Kidney (tissue), 13 donors: ENCODE measurements at regions not wholly inside any gene's neighbourhood (a gene's known extent, or its start where the extent isn't known, plus 50 kb on each side); places are given as distances from the start of the nearest gene placed in this dataset.

ENCODE experiments used
- DNase-seq, 5 donors: peaks; one replicate each; pipeline ENCODE4 v3.0.0-alpha.2; 2013 to 2020
- FAIRE-seq: peaks from 2 replicates; lab custom pipeline; 2012; peaks lifted over from hg19 to GRCh38; lab: Jason Lieb, UNC
- H3K27ac ChIP-seq, 2 donors: one replicate each; pipeline ENCODE4 v1.7.0; 2013; ENCODE audit warnings: low read depth in 2 of 2, low read length in 2 of 2, inconsistent platforms in 1 of 2
- H3K27me3 ChIP-seq: one replicate; pipeline ENCODE4 v1.7.1; 2013; ENCODE audit warnings: low read length, inconsistent platforms; ENCODE audit not compliant: control insufficient read depth, insufficient read depth
- H3K36me3 ChIP-seq, 3 donors: one replicate each; pipeline versions ENCODE4 v1.7.0 to v1.7.1; 2013; ENCODE audit warnings: low read length in 3 of 3, control low read depth in 1 of 3, inconsistent platforms in 1 of 3; ENCODE audit not compliant: insufficient read depth in 3 of 3, control insufficient read depth in 2 of 3
- H3K4me1 ChIP-seq, 3 donors: one replicate each; pipeline versions ENCODE4 v1.7.0 to v1.7.1; 2013; ENCODE audit warnings: low read length in 3 of 3, inconsistent platforms in 1 of 3, low read depth in 1 of 3; ENCODE audit not compliant: control insufficient read depth in 2 of 3, insufficient read depth in 2 of 3
- H3K4me3 ChIP-seq, 3 donors: one replicate each; pipeline versions ENCODE4 v1.7.0 to v1.8.1; 2013; ENCODE audit warnings: low read length in 3 of 3, control low read depth in 1 of 3, inconsistent platforms in 1 of 3
- H3K9ac ChIP-seq, 3 donors: one replicate each; pipeline versions ENCODE4 v1.7.0 to v1.7.1; 2013; ENCODE audit warnings: low read length in 3 of 3, control low read depth in 1 of 3, inconsistent platforms in 1 of 3
- H3K9me3 ChIP-seq, 3 donors: one replicate each; pipeline versions ENCODE4 v1.7.0 to v1.7.1; 2013; ENCODE audit warnings: low read length in 3 of 3, control low read depth in 1 of 3, inconsistent platforms in 1 of 3; ENCODE audit not compliant: control insufficient read depth in 2 of 3, insufficient read depth in 1 of 3
- intact Hi-C: fragments of 100-400 bp; cut with DNase I; formaldehyde crosslinking; loops from one replicate; pipeline ENCODE4 v1.11.1; 2022
- TF ChIP-seq, protein P1 (sequence below): IDR thresholded peaks from 3 replicates; pipeline ENCODE4 v1.5.1; 2012; ENCODE audit warnings: mild to moderate bottlenecking, moderate library complexity, borderline replicate concordance; ENCODE audit not compliant: insufficient read depth; ENCODE audit errors: extremely low read depth
- donor health status: control.
- donor health status: control.
- donor health status: control.
- donor health status: control.
- donor health status: control.
- donor health status: DM: yes; HTN: yes; CAD: no.
- donor health status: Normal renal cell carcinoma (clear cell type).

DNA sequence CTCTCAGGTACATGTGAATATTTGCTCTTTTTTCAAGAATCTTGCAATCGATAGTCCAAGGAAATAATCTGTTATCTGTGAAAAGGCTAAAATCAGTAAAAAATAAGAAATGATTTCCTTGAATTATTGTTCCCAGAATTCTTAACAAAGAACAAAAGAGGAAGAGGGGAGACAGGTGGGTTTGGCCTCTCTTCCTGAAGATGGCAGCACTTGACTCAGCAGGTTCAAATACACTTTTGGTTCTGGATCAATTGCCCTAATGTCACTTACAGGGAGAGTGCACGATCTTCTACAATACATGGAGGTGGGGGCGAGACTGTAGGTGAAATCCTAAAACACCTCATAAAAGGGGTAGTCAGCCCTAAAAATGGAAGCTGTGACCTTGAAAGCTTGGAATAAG lies 358.7 kb downstream of the IRS2 start:
- H3K4me1 ChIP-seq: no peaks in the 10 kb centered on the region
- no peak overlapping the region for H3K9ac ChIP-seq
- TF ChIP-seq, protein P1, sequence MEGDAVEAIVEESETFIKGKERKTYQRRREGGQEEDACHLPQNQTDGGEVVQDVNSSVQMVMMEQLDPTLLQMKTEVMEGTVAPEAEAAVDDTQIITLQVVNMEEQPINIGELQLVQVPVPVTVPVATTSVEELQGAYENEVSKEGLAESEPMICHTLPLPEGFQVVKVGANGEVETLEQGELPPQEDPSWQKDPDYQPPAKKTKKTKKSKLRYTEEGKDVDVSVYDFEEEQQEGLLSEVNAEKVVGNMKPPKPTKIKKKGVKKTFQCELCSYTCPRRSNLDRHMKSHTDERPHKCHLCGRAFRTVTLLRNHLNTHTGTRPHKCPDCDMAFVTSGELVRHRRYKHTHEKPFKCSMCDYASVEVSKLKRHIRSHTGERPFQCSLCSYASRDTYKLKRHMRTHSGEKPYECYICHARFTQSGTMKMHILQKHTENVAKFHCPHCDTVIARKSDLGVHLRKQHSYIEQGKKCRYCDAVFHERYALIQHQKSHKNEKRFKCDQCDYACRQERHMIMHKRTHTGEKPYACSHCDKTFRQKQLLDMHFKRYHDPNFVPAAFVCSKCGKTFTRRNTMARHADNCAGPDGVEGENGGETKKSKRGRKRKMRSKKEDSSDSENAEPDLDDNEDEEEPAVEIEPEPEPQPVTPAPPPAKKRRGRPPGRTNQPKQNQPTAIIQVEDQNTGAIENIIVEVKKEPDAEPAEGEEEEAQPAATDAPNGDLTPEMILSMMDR: no peak
- no peak overlapping the region for H3K27ac ChIP-seq
- intact Hi-C loops: no loop called here
- no peaks in the 10 kb centered on the region for H3K27me3 ChIP-seq
- no peaks in the 10 kb centered on the region for H3K9me3 ChIP-seq
- no peak for DNase-seq
- H3K4me3 ChIP-seq: no peak overlapping the region
- no peaks in the 10 kb centered on the region for H3K36me3 ChIP-seq
- no peak for FAIRE-seq

DNA sequence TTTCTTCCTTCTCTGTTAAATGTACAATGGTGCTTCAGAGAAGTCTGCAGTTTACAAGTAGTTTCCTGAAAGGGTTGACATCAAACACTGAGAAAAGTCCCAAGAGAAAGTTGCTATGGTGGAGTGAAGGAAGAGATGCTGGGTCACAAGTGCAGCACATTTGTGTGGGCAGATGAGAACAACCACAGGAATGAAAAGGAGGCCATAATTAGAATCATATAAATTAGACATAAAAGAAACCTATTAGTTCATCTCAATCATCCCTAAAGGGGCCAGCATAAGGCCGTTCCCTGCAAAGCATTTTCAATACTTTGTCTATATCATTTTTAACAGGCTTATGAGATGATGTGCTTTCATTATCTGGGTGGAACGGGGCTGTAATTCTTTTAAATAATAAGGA lies 359.2 kb downstream of the IRS2 start:
- Histone ChIP-seq H3K9ac (no peak overlapping the region), H3K9me3 (no peaks in the 10 kb centered on the region), H3K4me1 (no peaks in the 10 kb centered on the region), H3K27me3 (no peaks in the 10 kb centered on the region), H3K36me3 (no peaks in the 10 kb centered on the region), H3K4me3 (no peak overlapping the region), H3K27ac (no peak overlapping the region)
- no peak for DNase-seq
- FAIRE-seq: no peak
- intact Hi-C loops: no loop called here
- TF ChIP-seq, protein P1: no peak

DNA sequence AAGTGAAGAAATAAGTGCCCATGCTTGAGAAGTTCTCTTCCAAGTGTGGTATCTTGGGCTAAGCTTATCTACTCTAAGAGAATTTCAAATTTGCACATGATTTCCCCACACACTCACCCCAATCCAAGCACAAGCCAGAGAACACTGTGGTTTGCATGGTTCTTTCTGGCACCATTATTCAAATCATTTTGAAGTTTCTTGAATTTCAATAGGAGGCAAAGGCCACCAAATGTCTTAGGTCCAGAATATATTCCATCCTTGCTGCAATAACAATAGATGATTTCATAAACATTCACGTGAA lies 359.7 kb downstream of the IRS2 start:
- H3K9ac ChIP-seq: no peak overlapping the region
- H3K27ac ChIP-seq: no peak overlapping the region
- intact Hi-C loops: no loop called here
- TF ChIP-seq, protein P1: no peak
- FAIRE-seq: no peak
- no peaks in the 10 kb centered on the region for H3K9me3 ChIP-seq
- H3K4me1 ChIP-seq: no peaks in the 10 kb centered on the region
- H3K27me3 ChIP-seq: no peaks in the 10 kb centered on the region
- DNase-seq: no peak
- no peaks in the 10 kb centered on the region for H3K36me3 ChIP-seq
- H3K4me3 ChIP-seq: no peak overlapping the region
